B cell (primary cell): ENCODE measurements at regions not wholly inside any gene's neighbourhood (a gene's known extent, or its start where the extent isn't known, plus 50 kb on each side); places are given as distances from the start of the nearest gene placed in this dataset.
"Not testable (repeated sequence)": the region's sequence is repeated elsewhere in the genome, so short reads cannot be mapped to it uniquely, and the experiment has no call there.

ENCODE experiments used
- ATAC-seq: fragments of 200-7000 bp; cut with Tn5 transposase; one replicate; pipeline ENCODE4 v1.10.0; 2021; ENCODE audit warnings: low read depth, mild to moderate bottlenecking, moderate number of reproducible peaks, moderate library complexity
- CTCF ChIA-PET: fragments of 350-600 bp; sonication (Branson Sonifier 250); formaldehyde crosslinking; loops from one replicate; lab custom pipeline; 2021; ENCODE audit warnings: antibody characterized with exemption, inconsistent platforms; lab: Charles Lee
- POLR2A ChIA-PET: fragments of 350-600 bp; sonication (Branson Sonifier 250); formaldehyde crosslinking; loops from one replicate; lab custom pipeline; 2021; ENCODE audit warnings: antibody characterized with exemption; lab: Charles Lee
- DNase-seq: peaks from one replicate; pipeline ENCODE4 v3.0.0; 2013
- H2AFZ ChIP-seq: 2 replicates; pipeline ENCODE4 v1.6.1; 2012; ENCODE audit warnings: mild to moderate bottlenecking, low read depth, low read length; ENCODE audit not compliant: insufficient read depth, poor library complexity, severe bottlenecking
- H3K27ac ChIP-seq, 2 donors: 1 replicate in 1 of 2; 2 replicates in 1 of 2; pipeline ENCODE4 v1.5.1; 2012 to 2013; ENCODE audit warnings: low read length in 2 of 2, mild to moderate bottlenecking in 2 of 2, moderate library complexity in 1 of 2
- H3K27me3 ChIP-seq, 4 experiments: fragments of 200-600 bp in 1 of 4; sonication (generic) in 1 of 4; replicated peaks in 1 of 4; 1 replicate in 2 of 4; 2 replicates in 2 of 4; pipeline versions ENCODE4 v1.6.1 to v1.7.0; 2013 to 2016; ENCODE audit warnings: low read length in 3 of 4, mild to moderate bottlenecking in 2 of 4, mixed read lengths in 1 of 4, moderate library complexity in 1 of 4; ENCODE audit not compliant: insufficient read depth in 4 of 4, control insufficient read depth in 3 of 4; ENCODE audit errors: control extremely low read depth in 1 of 4
- H3K36me3 ChIP-seq, 2 experiments: replicated peaks in 1 of 2; 1 replicate in 1 of 2; 2 replicates in 1 of 2; pipeline versions ENCODE4 v1.6.1 to v1.7.1; 2013; ENCODE audit warnings: low read length in 1 of 2; ENCODE audit not compliant: insufficient read depth in 2 of 2, control insufficient read depth in 1 of 2; ENCODE audit errors: control extremely low read depth in 1 of 2, extremely low read depth in 1 of 2
- H3K4me1 ChIP-seq, 2 donors: fragments of 200-600 bp in 1 of 2; sonication (generic) in 1 of 2; 1 replicate in 1 of 2; 2 replicates in 1 of 2; pipeline versions ENCODE4 v1.5.1 to v1.6.1; 2013 to 2017; ENCODE audit warnings: low read length in 2 of 2; ENCODE audit not compliant: control insufficient read depth in 2 of 2, insufficient read depth in 2 of 2
- H3K4me2 ChIP-seq: replicated peaks from 2 replicates; pipeline ENCODE3; 2012; ENCODE audit warnings: mild to moderate bottlenecking, low read depth, low read length; ENCODE audit not compliant: poor library complexity, severe bottlenecking
- H3K4me3 ChIP-seq, 5 experiments: fragments of 200-600 bp in 1 of 5; sonication (generic) in 1 of 5; 1 replicate in 3 of 5; 2 replicates in 2 of 5; pipeline versions ENCODE4 v1.5.1 to v1.7.0; 2011 to 2016; ENCODE audit warnings: low read length in 4 of 5, mild to moderate bottlenecking in 4 of 5, low read depth in 2 of 5, control low read depth in 1 of 5, moderate library complexity in 1 of 5; ENCODE audit not compliant: insufficient read depth in 1 of 5; ENCODE audit errors: control extremely low read depth in 1 of 5, extremely low read depth in 1 of 5
- H3K79me2 ChIP-seq: fragments of 200-600 bp; sonication (generic); one replicate; pipeline ENCODE4 v1.6.0; 2016; ENCODE audit warnings: low read length; ENCODE audit not compliant: control insufficient read depth, insufficient read depth
- H3K9ac ChIP-seq: fragments of 200-600 bp; sonication (generic); 2 replicates; pipeline ENCODE4 v1.6.1; 2017; ENCODE audit warnings: mild to moderate bottlenecking, low read length, moderate library complexity
- H3K9me3 ChIP-seq, 3 donors: one replicate each; pipeline versions ENCODE4 v1.6.1 to v1.7.1; 2013; ENCODE audit warnings: low read length in 2 of 3; ENCODE audit not compliant: control insufficient read depth in 2 of 3, insufficient read depth in 1 of 3; ENCODE audit errors: control extremely low read depth in 1 of 3
- H4K20me1 ChIP-seq: 2 replicates; pipeline ENCODE4 v1.6.0; 2012; ENCODE audit warnings: mild to moderate bottlenecking, low read length; ENCODE audit not compliant: insufficient read depth, control insufficient read depth, poor library complexity, severe bottlenecking
- H3K27ac Mint-ChIP-seq: one replicate; pipeline ENCODE4 v1.8.0; 2021; ENCODE audit warnings: mixed read lengths
- H3K27me3 Mint-ChIP-seq: one replicate; pipeline ENCODE4 v1.8.0; 2021; ENCODE audit warnings: mixed read lengths
- H3K4me1 Mint-ChIP-seq: one replicate; pipeline ENCODE4 v1.8.0; 2021; ENCODE audit warnings: mixed read lengths
- H3K4me3 Mint-ChIP-seq: one replicate; pipeline ENCODE4 v1.8.0; 2021; ENCODE audit warnings: mixed read lengths
- H3K9me3 Mint-ChIP-seq: one replicate; pipeline ENCODE4 v1.8.0; 2022; ENCODE audit warnings: mixed read lengths; ENCODE audit not compliant: insufficient read depth
- CTCF ChIP-seq: fragments of 200-600 bp; IDR thresholded peaks from one replicate; pipeline ENCODE4 v1.8.0; 2022; ENCODE audit warnings: antibody characterized with exemption, mild to moderate bottlenecking
- EZH2 ChIP-seq: IDR thresholded peaks from 2 replicates; pipeline ENCODE4 v1.6.1; 2012; ENCODE audit warnings: borderline replicate concordance, low read depth, mild to moderate bottlenecking, moderate library complexity, low read length; ENCODE audit not compliant: insufficient read depth, poor library complexity, severe bottlenecking
- WGBS: methylation state at CpG from one replicate; pipeline ENCODE4 v1.1.5; 2013; ENCODE audit warnings: missing lambda C conversion rate; ENCODE audit not compliant: insufficient coverage; 5-methylcytosine and 5-hydroxymethylcytosine counted together
- intact Hi-C: fragments of 100-400 bp; cut with micrococcal nuclease; formaldehyde crosslinking; loops from one replicate; pipeline ENCODE4 v1.10.0; 2022

DNA sequence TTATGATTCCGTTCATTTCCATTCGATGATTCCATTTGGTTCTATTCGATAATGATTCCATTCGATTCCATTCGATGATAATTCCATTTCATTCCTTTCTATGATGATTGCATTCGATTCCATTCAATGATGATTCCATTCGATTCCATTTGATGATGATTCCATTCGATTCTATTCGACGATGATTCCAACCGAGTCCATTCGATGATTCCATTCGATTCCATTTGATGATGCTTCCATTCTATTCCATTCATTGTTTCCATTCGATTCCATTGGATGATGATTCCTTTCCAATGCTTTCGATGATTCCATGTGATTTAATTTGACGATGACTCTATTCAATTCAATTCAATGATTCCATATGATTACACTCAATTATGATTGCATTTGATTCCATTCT, 1093.5 kb downstream of the RPIA start:
- H4K20me1 ChIP-seq: no peaks in the 10 kb centered on the region
- H3K4me1 Mint-ChIP-seq: no peaks in the 10 kb centered on the region
- ChIA-PET POLR2A (no interaction called here), CTCF (no interaction called here)
- no peak for ATAC-seq
- no peak overlapping the region for H3K4me3 Mint-ChIP-seq
- H2AFZ ChIP-seq: no peak overlapping the region
- H3K79me2 ChIP-seq: no peaks in the 10 kb centered on the region
- H3K4me2 ChIP-seq: no peak overlapping the region
- H3K4me1 ChIP-seq: no peaks in the 10 kb centered on the region
- WGBS: 92% methylated on average over 16 of the region's 16 CpGs
- H3K4me3 ChIP-seq: no peak overlapping the region
- H3K36me3 ChIP-seq: no peaks in the 10 kb centered on the region
- TF ChIP-seq EZH2 (no peak), CTCF (no peak)
- no peak overlapping the region for H3K27ac ChIP-seq
- intact Hi-C loops: no loop called here
- peaks cover 43% of the 10 kb centered on the region for H3K9me3 Mint-ChIP-seq
- H3K9ac ChIP-seq: no peak overlapping the region
- no peak for DNase-seq
- peaks cover 17 to 49% (median 27%) of the 10 kb centered on the region in 3 donors for H3K9me3 ChIP-seq
- no peak overlapping the region for H3K27ac Mint-ChIP-seq
- no peaks in the 10 kb centered on the region for H3K27me3 ChIP-seq
- no peaks in the 10 kb centered on the region for H3K27me3 Mint-ChIP-seq

DNA sequence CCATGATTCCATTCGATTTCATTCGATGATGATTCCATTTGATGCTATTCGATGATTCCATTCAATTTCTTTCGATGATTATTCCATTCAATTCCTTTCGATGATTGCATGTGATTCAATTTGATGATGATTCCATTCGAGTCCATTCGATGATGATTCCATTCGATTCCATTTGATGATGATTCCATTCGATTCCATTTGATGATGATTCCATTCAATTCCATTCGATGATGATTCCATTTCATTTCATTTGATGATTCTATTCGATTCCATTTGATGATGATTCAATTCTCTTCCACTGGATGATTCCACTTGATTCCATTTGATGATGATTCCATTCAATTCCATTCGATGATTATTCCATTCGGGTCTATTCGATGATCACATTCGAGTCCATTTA, 1094.1 kb downstream of the RPIA start:
- H3K36me3 ChIP-seq, H3K4me1 ChIP-seq, H3K4me1 Mint-ChIP-seq, intact Hi-C loops, H3K27ac ChIP-seq, ATAC-seq, H3K9ac ChIP-seq, H3K79me2 ChIP-seq, H2AFZ ChIP-seq, H3K27me3 Mint-ChIP-seq, H3K27ac Mint-ChIP-seq, CTCF ChIA-PET, POLR2A ChIA-PET, H3K4me3 Mint-ChIP-seq, H3K4me2 ChIP-seq, H4K20me1 ChIP-seq, H3K27me3 ChIP-seq, DNase-seq, H3K4me3 ChIP-seq: not testable (repeated sequence)
- peaks cover 41% of the 10 kb centered on the region for H3K9me3 Mint-ChIP-seq
- peaks cover 15 to 53% (median 31%) of the 10 kb centered on the region in 3 donors for H3K9me3 ChIP-seq
- 87% methylated on average over 15 of the region's 15 CpGs for WGBS

DNA sequence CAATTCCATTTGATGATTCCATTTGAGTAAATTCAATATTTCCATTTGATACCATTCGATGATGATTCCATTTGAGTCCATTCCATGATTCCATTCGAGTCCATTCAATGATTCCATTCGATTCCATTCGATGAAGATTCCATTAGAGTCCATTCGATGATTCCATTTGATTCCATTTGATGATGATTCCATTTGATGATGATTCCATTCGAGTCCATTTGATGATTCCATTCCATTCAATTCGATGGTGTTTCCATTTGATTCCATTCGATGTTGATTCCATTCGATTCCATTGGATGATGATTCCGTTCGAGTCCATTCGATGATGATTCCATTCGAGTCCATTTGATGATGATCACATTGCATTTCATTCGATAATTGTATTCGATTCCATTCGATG, 1095.2 kb downstream of the RPIA start:
- H3K4me3 ChIP-seq, H3K4me3 Mint-ChIP-seq, H3K4me2 ChIP-seq, intact Hi-C loops, H3K9ac ChIP-seq, H3K27ac ChIP-seq, H3K27me3 Mint-ChIP-seq, POLR2A ChIA-PET, H3K36me3 ChIP-seq, H3K27ac Mint-ChIP-seq, H4K20me1 ChIP-seq, CTCF ChIA-PET, DNase-seq, H3K4me1 ChIP-seq, H3K27me3 ChIP-seq, ATAC-seq, H3K4me1 Mint-ChIP-seq, H2AFZ ChIP-seq, H3K79me2 ChIP-seq: not testable (repeated sequence)
- 86% methylated on average over 15 of the region's 16 CpGs for WGBS
- H3K9me3 Mint-ChIP-seq: peaks cover 43% of the 10 kb centered on the region
- H3K9me3 ChIP-seq: peaks cover 8 to 55% (median 28%) of the 10 kb centered on the region in 3 donors
